ENCODE measurements at regions not wholly inside any gene's neighbourhood (a gene's known extent, or its start where the extent isn't known, plus 50 kb on each side); places are given as distances from the start of the nearest gene placed in this dataset.

DNA sequence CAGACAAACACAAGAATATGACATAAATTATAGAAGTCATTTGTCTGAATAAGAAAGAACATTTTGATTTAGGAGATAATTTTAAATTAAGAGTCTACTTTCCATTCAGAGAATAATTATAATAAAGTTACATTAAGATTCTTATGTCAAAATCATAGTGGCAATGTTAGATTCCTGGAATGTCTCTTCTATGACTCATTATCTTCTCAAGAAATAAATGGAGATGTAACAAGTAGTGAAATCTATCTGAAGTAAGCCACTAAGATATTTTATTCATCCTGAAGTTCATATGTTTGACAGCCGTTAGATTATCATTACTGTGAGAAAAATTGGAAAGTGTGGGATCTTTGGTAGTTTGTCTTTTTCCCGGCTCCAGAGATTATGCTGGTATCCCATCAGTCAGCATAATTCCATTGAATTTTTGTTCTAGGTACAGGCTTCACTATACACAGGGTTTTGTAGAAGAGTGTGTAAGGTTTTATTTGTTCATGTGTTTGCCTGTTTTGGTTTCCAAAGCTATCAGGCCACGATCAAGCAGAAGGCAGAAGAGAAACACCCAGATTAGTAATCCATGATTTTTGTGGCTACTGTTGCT lies 1246.6 kb upstream of the LRRTM1 start:
- TF ChIP-seq CTCF (IDR thresholded peaks at IDR 0.05) = no peak
- TF ChIP-seq POLR2A (IDR thresholded peaks at IDR 0.05) = no peak
